ENCODE measurements at regions not wholly inside any gene's neighbourhood (a gene's known extent, or its start where the extent isn't known, plus 50 kb on each side); places are given as distances from the start of the nearest gene placed in this dataset.

- TF ChIP-seq CTCF (IDR thresholded peaks at IDR 0.05) (no peak), EZH2 (IDR thresholded peaks at IDR 0.05; ENCODE audit: borderline replicate concordance, insufficient read depth, low read depth, low read length, poor library complexity, severe bottlenecking) (no peak)
Measured at GRCh38 chrX:34379891-34380290, 247.8 kb upstream of the FAM47A start.
